ENCODE measurements at regions not wholly inside any gene's neighbourhood (a gene's known extent, or its start where the extent isn't known, plus 50 kb on each side); places are given as distances from the start of the nearest gene placed in this dataset.

- TF ChIP-seq, protein P1, sequence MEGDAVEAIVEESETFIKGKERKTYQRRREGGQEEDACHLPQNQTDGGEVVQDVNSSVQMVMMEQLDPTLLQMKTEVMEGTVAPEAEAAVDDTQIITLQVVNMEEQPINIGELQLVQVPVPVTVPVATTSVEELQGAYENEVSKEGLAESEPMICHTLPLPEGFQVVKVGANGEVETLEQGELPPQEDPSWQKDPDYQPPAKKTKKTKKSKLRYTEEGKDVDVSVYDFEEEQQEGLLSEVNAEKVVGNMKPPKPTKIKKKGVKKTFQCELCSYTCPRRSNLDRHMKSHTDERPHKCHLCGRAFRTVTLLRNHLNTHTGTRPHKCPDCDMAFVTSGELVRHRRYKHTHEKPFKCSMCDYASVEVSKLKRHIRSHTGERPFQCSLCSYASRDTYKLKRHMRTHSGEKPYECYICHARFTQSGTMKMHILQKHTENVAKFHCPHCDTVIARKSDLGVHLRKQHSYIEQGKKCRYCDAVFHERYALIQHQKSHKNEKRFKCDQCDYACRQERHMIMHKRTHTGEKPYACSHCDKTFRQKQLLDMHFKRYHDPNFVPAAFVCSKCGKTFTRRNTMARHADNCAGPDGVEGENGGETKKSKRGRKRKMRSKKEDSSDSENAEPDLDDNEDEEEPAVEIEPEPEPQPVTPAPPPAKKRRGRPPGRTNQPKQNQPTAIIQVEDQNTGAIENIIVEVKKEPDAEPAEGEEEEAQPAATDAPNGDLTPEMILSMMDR (IDR thresholded peaks at IDR 0.05; ENCODE audit: poor library complexity): no peak
- TF ChIP-seq EZH2 (IDR thresholded peaks at IDR 0.05; ENCODE audit: borderline replicate concordance): no peak
- no peak for TF ChIP-seq EZH2phosphoT487 (IDR thresholded peaks at IDR 0.05; ENCODE audit: low read depth, severe bottlenecking, unreplicated experiment)
- H4K20me1 ChIP-seq (ENCODE audit: insufficient read depth, poor library complexity, severe bottlenecking): no peaks in the 10 kb centered on the region
- H3K9me2 ChIP-seq (replicated peaks; ENCODE audit: insufficient read depth): no peaks in the 10 kb centered on the region
- no peak overlapping the region for H3K4me3 ChIP-seq
- H3K9me3 ChIP-seq (ENCODE audit: low read depth): no peaks in the 10 kb centered on the region
- H3K27me3 ChIP-seq: peaks cover under 1% of the 10 kb centered on the region
- H2AFZ ChIP-seq: no peak overlapping the region
- no peak overlapping the region for H3K4me2 ChIP-seq
- WGBS (ENCODE audit: low lambda C conversion rate, missing lambda C conversion rate): 77% methylated on average over 6 of the region's 6 CpGs
- no peaks in the 10 kb centered on the region for H3K36me3 ChIP-seq (replicated peaks; ENCODE audit: insufficient read depth, low read depth)
- no peak for DNase-seq (ENCODE audit: low spot score)
- no peaks in the 10 kb centered on the region for H3K79me2 ChIP-seq
- no peaks in the 10 kb centered on the region for H3K4me1 ChIP-seq (ENCODE audit: insufficient read depth)
- H3K27ac ChIP-seq: no peak overlapping the region
Measured at GRCh38 chr4:15213302-15213970, 211.2 kb downstream of the CPEB2 start.

DNA sequence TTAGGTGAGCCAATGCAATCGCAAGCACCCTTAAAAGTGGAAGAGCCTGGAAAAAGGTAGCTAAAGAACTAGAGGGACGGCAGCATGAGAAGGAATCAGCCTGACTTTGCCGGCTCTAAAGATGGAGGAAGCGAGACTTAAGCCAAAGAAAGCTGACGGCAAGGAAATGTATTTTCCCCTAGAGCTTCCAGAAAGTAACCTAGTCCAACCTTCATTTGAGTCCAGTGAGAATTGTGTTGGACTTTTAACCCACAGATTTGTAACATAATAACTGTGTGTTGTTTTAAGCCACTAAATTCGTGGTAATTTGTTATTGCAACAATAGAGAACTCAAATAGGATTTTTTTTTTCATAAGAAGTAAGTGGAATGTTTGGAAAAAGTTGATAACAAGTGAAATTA lies 212.7 kb upstream of the C1QTNF7 start:
- TF ChIP-seq EZH2 (IDR thresholded peaks at IDR 0.05; ENCODE audit: borderline replicate concordance) (no peak), EZH2phosphoT487 (IDR thresholded peaks at IDR 0.05; ENCODE audit: low read depth, severe bottlenecking, unreplicated experiment) (no peak)
- TF ChIP-seq, protein P1 (IDR thresholded peaks at IDR 0.05; ENCODE audit: poor library complexity): no peak
- no peaks in the 10 kb centered on the region for H4K20me1 ChIP-seq (ENCODE audit: insufficient read depth, poor library complexity, severe bottlenecking)
- 92% methylated on average over 6 of the region's 6 CpGs for WGBS (ENCODE audit: low lambda C conversion rate, missing lambda C conversion rate)

DNA sequence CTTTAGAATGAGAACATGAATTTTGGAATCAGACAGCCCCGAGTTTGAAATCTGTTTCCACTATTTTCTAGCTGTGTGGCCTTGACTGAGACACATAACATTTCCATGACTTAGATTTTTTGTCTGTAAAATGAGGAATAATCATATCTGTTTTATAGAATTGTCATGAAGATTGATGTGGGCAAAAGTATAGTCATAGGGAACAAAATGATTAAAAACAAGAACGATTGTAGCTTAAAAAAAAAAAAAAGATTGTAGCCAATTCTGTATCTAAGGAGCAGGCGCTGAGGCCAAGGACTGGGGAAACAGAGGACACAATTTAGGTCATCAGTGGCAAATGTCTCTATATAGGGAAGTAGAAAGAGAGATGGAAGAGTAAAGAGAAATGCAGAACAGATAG lies 201.6 kb upstream of the C1QTNF7 start:
- no peak overlapping the region for H3K4me3 ChIP-seq
- H3K27ac ChIP-seq: no peak overlapping the region
- H2AFZ ChIP-seq: no peak overlapping the region
- no peak overlapping the region for H3K4me2 ChIP-seq
- no peak for DNase-seq (ENCODE audit: low spot score)
- no peaks in the 10 kb centered on the region for H3K9me2 ChIP-seq (replicated peaks; ENCODE audit: insufficient read depth)
- no peaks in the 10 kb centered on the region for H4K20me1 ChIP-seq (ENCODE audit: insufficient read depth, poor library complexity, severe bottlenecking)
- TF ChIP-seq, protein P1 (IDR thresholded peaks at IDR 0.05; ENCODE audit: poor library complexity): no peak
- TF ChIP-seq EZH2phosphoT487 (IDR thresholded peaks at IDR 0.05; ENCODE audit: low read depth, severe bottlenecking, unreplicated experiment) (no peak), EZH2 (IDR thresholded peaks at IDR 0.05; ENCODE audit: borderline replicate concordance) (no peak)
- no peaks in the 10 kb centered on the region for H3K36me3 ChIP-seq (replicated peaks; ENCODE audit: insufficient read depth, low read depth)
- H3K9me3 ChIP-seq (ENCODE audit: low read depth): no peaks in the 10 kb centered on the region
- no peaks in the 10 kb centered on the region for H3K79me2 ChIP-seq
- no peaks in the 10 kb centered on the region for H3K27me3 ChIP-seq
- WGBS (ENCODE audit: low lambda C conversion rate, missing lambda C conversion rate): 94% methylated on average over 3 of the region's 3 CpGs
- H3K4me1 ChIP-seq (ENCODE audit: insufficient read depth): no peaks in the 10 kb centered on the region

More for the DNA sequence above, 212.7 kb upstream of the C1QTNF7 start:
- Histone ChIP-seq H2AFZ (no peak overlapping the region), H3K36me3 (replicated peaks; ENCODE audit: insufficient read depth, low read depth) (no peaks in the 10 kb centered on the region), H3K27ac (no peak overlapping the region), H3K4me3 (no peak overlapping the region), H3K9me3 (ENCODE audit: low read depth) (no peaks in the 10 kb centered on the region), H3K4me2 (no peak overlapping the region), H3K4me1 (ENCODE audit: insufficient read depth) (no peaks in the 10 kb centered on the region), H3K9me2 (replicated peaks; ENCODE audit: insufficient read depth) (no peaks in the 10 kb centered on the region), H3K27me3 (peaks cover 2% of the 10 kb centered on the region), H3K79me2 (no peaks in the 10 kb centered on the region)
- DNase-seq (ENCODE audit: low spot score): no peak
